ENCODE measurements at regions not wholly inside any gene's neighbourhood (a gene's known extent, or its start where the extent isn't known, plus 50 kb on each side); places are given as distances from the start of the nearest gene placed in this dataset.

DNA sequence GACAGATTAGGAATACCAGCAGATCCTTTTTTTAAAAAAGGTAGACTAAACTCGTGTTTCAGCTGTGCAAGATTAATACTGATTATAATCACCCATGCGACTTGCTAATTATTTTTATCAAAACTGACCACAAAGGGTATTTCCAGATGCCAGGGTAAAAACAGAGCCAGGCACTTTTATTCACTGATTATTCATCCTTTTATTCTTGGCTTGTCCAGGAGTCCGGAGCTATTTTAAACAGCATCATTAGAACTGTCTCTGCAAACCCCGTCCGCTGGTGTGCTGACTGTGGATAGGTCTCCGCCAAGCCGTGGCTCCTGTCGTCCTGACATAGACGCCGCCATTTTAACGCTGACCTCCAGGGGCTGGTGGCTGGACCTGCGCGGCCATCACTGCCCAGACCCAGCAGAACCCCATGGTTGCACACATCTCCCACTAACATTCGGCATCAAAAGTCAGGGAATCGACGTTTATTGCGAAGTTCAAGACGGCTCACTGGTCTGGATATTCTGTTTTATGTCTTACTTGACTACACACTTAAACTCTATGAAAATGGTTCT, 364.8 kb downstream of the THBS2 start:
- Histone ChIP-seq H4K20me1 (ENCODE audit: insufficient read depth, low read length) (no peaks in the 10 kb centered on the region), H3K23ac (ENCODE audit: low read depth, low read length) (no peak overlapping the region), H3K56ac (ENCODE audit: extremely low read depth, insufficient read depth, low read length) (no peak overlapping the region), H3K4me1 (ENCODE audit: control insufficient read depth, insufficient read depth, low read length) (no peaks in the 10 kb centered on the region), H3K18ac (ENCODE audit: low read depth, low read length) (no peak overlapping the region), H3K36me3 (ENCODE audit: control insufficient read depth, insufficient read depth, low read length) (no peaks in the 10 kb centered on the region), H3K79me1 (ENCODE audit: low read depth in 1 of 2, low read length in 2 of 2) (no peaks in the 10 kb centered on the region), H3K27ac (ENCODE audit: insufficient read depth, low read length) (no peak overlapping the region), H2AFZ (replicated peaks; ENCODE audit: low read length, poor library complexity) (no peak overlapping the region), H3K9ac (ENCODE audit: low read depth, low read length) (no peak overlapping the region), H3K14ac (replicated peaks; ENCODE audit: low read depth, low read length) (no peak overlapping the region), H4K8ac (ENCODE audit: low read depth in 2 of 2, low read length in 2 of 2) (no peak overlapping the region), H2BK120ac (ENCODE audit: low read depth, low read length) (no peak overlapping the region), H3K4ac (ENCODE audit: low read depth, low read length) (no peak overlapping the region), H2BK5ac (ENCODE audit: low read depth, low read length, poor library complexity, severe bottlenecking) (no peak overlapping the region), H3K27me3 (ENCODE audit: control insufficient read depth, insufficient read depth, low read length) (peaks cover 5% of the 10 kb centered on the region; the same call in 1 of the 2 replicates), H4K91ac (ENCODE audit: insufficient read depth, low read depth, low read length) (no peak overlapping the region), H2AK5ac (ENCODE audit: low read depth, low read length) (no peak overlapping the region), H3K4me3 (ENCODE audit: insufficient read depth, low read depth, low read length) (no peak overlapping the region), H3K9me3 (ENCODE audit: control insufficient read depth, insufficient read depth, low read length) (no peaks in the 10 kb centered on the region), H2BK20ac (ENCODE audit: low read depth, low read length) (no peak overlapping the region), H4K5ac (ENCODE audit: low read depth, low read length) (no peak overlapping the region), H3K9me1 (ENCODE audit: insufficient read depth, low read length) (no peaks in the 10 kb centered on the region), H2BK15ac (ENCODE audit: low read depth, low read length) (no peak overlapping the region), H3K4me2 (ENCODE audit: low read depth, low read length) (no peak overlapping the region), H2AK9ac (replicated peaks; ENCODE audit: low read depth, low read length, poor library complexity) (no peak overlapping the region)
- 88% methylated on average over 4 of the region's 18 CpGs; no CpG with 5 or more reads in 1 of the 2 experiments for WGBS, 2 experiments (ENCODE audit: extremely low coverage in 2 of 2, insufficient read length in 1 of 2)
- ChIA-PET CTCF (no interaction called here), POLR2A (ENCODE audit: unreplicated experiment) (no interaction called here)
- no peak for DNase-seq
- in situ Hi-C loops (cut with MboI; ENCODE audit: low sequenced_read_pairs) (loop anchor here (25.0 kb wide), 1 partner anchor 977 kb away; no protein-coding TSS in a partner anchor), dilution Hi-C loops (cut with HindIII; ENCODE audit: low sequenced_read_pairs, unreplicated experiment) (no loop called here), intact Hi-C loops (cut with micrococcal nuclease) (loop anchor here (10.0 kb wide), 1 partner anchor 824 kb away; no protein-coding TSS in a partner anchor)
- no TSS peak for BruUV-seq (replicated peaks)
- TF ChIP-seq CHD1 (IDR thresholded peaks at IDR 0.05; ENCODE audit: low read depth, low read length) = no peak
- no peak for TF ChIP-seq NFE2L2 (IDR thresholded peaks at IDR 0.05; ENCODE audit: low read depth, low read length)
- no peak for TF ChIP-seq BHLHE40 (IDR thresholded peaks at IDR 0.05; ENCODE audit: low read depth, low read length)
- no peak for TF ChIP-seq RCOR1 (IDR thresholded peaks at IDR 0.05; ENCODE audit: insufficient replicate concordance, low read length)
- TF ChIP-seq MXI1 (IDR thresholded peaks at IDR 0.05; ENCODE audit: borderline replicate concordance, low read depth, low read length) = no peak
- no peak for TF ChIP-seq POLR2A (IDR thresholded peaks at IDR 0.05; ENCODE audit: low read depth, low read length)
- no peak for TF ChIP-seq RFX5 (IDR thresholded peaks at IDR 0.05; ENCODE audit: low read depth, low read length)
- TF ChIP-seq, protein P1, sequence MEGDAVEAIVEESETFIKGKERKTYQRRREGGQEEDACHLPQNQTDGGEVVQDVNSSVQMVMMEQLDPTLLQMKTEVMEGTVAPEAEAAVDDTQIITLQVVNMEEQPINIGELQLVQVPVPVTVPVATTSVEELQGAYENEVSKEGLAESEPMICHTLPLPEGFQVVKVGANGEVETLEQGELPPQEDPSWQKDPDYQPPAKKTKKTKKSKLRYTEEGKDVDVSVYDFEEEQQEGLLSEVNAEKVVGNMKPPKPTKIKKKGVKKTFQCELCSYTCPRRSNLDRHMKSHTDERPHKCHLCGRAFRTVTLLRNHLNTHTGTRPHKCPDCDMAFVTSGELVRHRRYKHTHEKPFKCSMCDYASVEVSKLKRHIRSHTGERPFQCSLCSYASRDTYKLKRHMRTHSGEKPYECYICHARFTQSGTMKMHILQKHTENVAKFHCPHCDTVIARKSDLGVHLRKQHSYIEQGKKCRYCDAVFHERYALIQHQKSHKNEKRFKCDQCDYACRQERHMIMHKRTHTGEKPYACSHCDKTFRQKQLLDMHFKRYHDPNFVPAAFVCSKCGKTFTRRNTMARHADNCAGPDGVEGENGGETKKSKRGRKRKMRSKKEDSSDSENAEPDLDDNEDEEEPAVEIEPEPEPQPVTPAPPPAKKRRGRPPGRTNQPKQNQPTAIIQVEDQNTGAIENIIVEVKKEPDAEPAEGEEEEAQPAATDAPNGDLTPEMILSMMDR (conservative IDR thresholded peaks at IDR 0.05; ENCODE audit: low read depth, low read length) = no peak
- no peak for TF ChIP-seq CEBPB (IDR thresholded peaks at IDR 0.05; ENCODE audit: low read depth, low read length)
- TF ChIP-seq RAD21 (IDR thresholded peaks at IDR 0.05; ENCODE audit: low read length) = no peak
- TF ChIP-seq MAFK (IDR thresholded peaks at IDR 0.05; ENCODE audit: low read depth, low read length) = no peak
- no peak for ATAC-seq (ENCODE audit: low read depth)
